IPS DF 6.9 (cell line): ENCODE measurements at regions not wholly inside any gene's neighbourhood (a gene's known extent, or its start where the extent isn't known, plus 50 kb on each side); places are given as distances from the start of the nearest gene placed in this dataset.

Source experiments
- DNase-seq: peaks from one replicate; pipeline ENCODE4 v3.0.0-alpha.2; 2013; ENCODE audit warnings: low read depth, low spot score
- H3K27ac ChIP-seq: one replicate; pipeline ENCODE4 v1.5.1; 2013; ENCODE audit warnings: low read length, control low read depth
- H3K27me3 ChIP-seq: 2 replicates; pipeline ENCODE4 v1.6.1; 2013; ENCODE audit warnings: mild to moderate bottlenecking, low read length; ENCODE audit not compliant: control insufficient read depth, insufficient read depth
- H3K36me3 ChIP-seq: 2 replicates; pipeline ENCODE4 v1.6.1; 2013; ENCODE audit warnings: low read length; ENCODE audit not compliant: control insufficient read depth, insufficient read depth
- H3K4me1 ChIP-seq: 2 replicates; pipeline ENCODE4 v1.6.1; 2013; ENCODE audit warnings: low read length; ENCODE audit not compliant: control insufficient read depth, insufficient read depth
- H3K4me3 ChIP-seq: 2 replicates; pipeline ENCODE4 v1.5.1; 2013; ENCODE audit warnings: mild to moderate bottlenecking, low read length
- H3K9me3 ChIP-seq: 2 replicates; pipeline ENCODE4 v1.6.1; 2013; ENCODE audit warnings: low read length, inconsistent platforms; ENCODE audit not compliant: control insufficient read depth, insufficient read depth
- WGBS: extraction: QIAGEN DNeasy Blood & Tissue Kit; methylation state at CpG from one replicate; pipeline ENCODE4 v1.1.7; 2013; ENCODE audit warnings: mixed read lengths, missing lambda C conversion rate; ENCODE audit not compliant: insufficient read length, insufficient coverage; 5-methylcytosine and 5-hydroxymethylcytosine counted together

GRCh38 chr1:88150330-88150729 lies 533.7 kb upstream of the PKN2 start:
- Histone ChIP-seq H3K9me3 (no peaks in the 10 kb centered on the region), H3K4me1 (no peaks in the 10 kb centered on the region), H3K36me3 (no peaks in the 10 kb centered on the region), H3K4me3 (no peak overlapping the region), H3K27ac (no peak overlapping the region), H3K27me3 (no peaks in the 10 kb centered on the region)
- no CpG with 5 or more reads among the region's 4 CpGs for WGBS
- no peak for DNase-seq

GRCh38 chr1:88163187-88163586 lies 520.9 kb upstream of the PKN2 start:
- H3K4me1 ChIP-seq, result no peaks in the 10 kb centered on the region
- H3K4me3 ChIP-seq, result no peak overlapping the region
- WGBS, result no CpG with 5 or more reads among the region's 3 CpGs
- H3K27ac ChIP-seq, result no peak overlapping the region
- H3K36me3 ChIP-seq, result no peaks in the 10 kb centered on the region
- no peaks in the 10 kb centered on the region for H3K27me3 ChIP-seq
- no peaks in the 10 kb centered on the region for H3K9me3 ChIP-seq
- no peak for DNase-seq

GRCh38 chr1:88168126-88168525 lies 515.9 kb upstream of the PKN2 start:
- no peaks in the 10 kb centered on the region for H3K36me3 ChIP-seq
- no peak overlapping the region for H3K4me3 ChIP-seq
- H3K27me3 ChIP-seq, result no peaks in the 10 kb centered on the region
- H3K4me1 ChIP-seq, result no peaks in the 10 kb centered on the region
- no peaks in the 10 kb centered on the region for H3K9me3 ChIP-seq
- no peak overlapping the region for H3K27ac ChIP-seq
- DNase-seq, result no peak

- Histone ChIP-seq H3K4me3 (no peak overlapping the region), H3K4me1 (no peaks in the 10 kb centered on the region), H3K27me3 (no peaks in the 10 kb centered on the region), H3K27ac (no peak overlapping the region), H3K9me3 (no peaks in the 10 kb centered on the region), H3K36me3 (no peaks in the 10 kb centered on the region)
- WGBS, result no CpG with 5 or more reads among the region's 3 CpGs
- no peak for DNase-seq
Observed at GRCh38 chr1:88169139-88169538, 514.9 kb upstream of the PKN2 start.

- H3K27ac ChIP-seq, result no peak overlapping the region
- no peaks in the 10 kb centered on the region for H3K9me3 ChIP-seq
- DNase-seq, result no peak
- H3K27me3 ChIP-seq, result no peaks in the 10 kb centered on the region
- no peak overlapping the region for H3K4me3 ChIP-seq
- H3K4me1 ChIP-seq, result no peaks in the 10 kb centered on the region
- H3K36me3 ChIP-seq, result no peaks in the 10 kb centered on the region
Observed at GRCh38 chr1:88169939-88170338, 514.1 kb upstream of the PKN2 start.

GRCh38 chr1:88175120-88175630 lies 508.9 kb upstream of the PKN2 start:
- WGBS, result no CpG with 5 or more reads among the region's 3 CpGs
- no peaks in the 10 kb centered on the region for H3K27me3 ChIP-seq
- no peaks in the 10 kb centered on the region for H3K9me3 ChIP-seq
- H3K27ac ChIP-seq, result no peak overlapping the region
- no peak for DNase-seq
- no peaks in the 10 kb centered on the region for H3K4me1 ChIP-seq
- H3K36me3 ChIP-seq, result no peaks in the 10 kb centered on the region
- H3K4me3 ChIP-seq, result no peak overlapping the region

GRCh38 chr1:88175631-88176226 lies 508.3 kb upstream of the PKN2 start:
- H3K9me3 ChIP-seq, result no peaks in the 10 kb centered on the region
- no peak for DNase-seq
- H3K27ac ChIP-seq, result no peak overlapping the region
- no peaks in the 10 kb centered on the region for H3K27me3 ChIP-seq
- no peak overlapping the region for H3K4me3 ChIP-seq
- H3K36me3 ChIP-seq, result no peaks in the 10 kb centered on the region
- H3K4me1 ChIP-seq, result no peaks in the 10 kb centered on the region
- no CpG with 5 or more reads among the region's 10 CpGs for WGBS

- Histone ChIP-seq H3K4me1 (no peaks in the 10 kb centered on the region), H3K4me3 (no peak overlapping the region), H3K36me3 (no peaks in the 10 kb centered on the region), H3K27me3 (no peaks in the 10 kb centered on the region), H3K27ac (no peak overlapping the region), H3K9me3 (no peaks in the 10 kb centered on the region)
- no CpG with 5 or more reads among the region's 5 CpGs for WGBS
- no peak for DNase-seq
Observed at GRCh38 chr1:88179943-88180342, 504.1 kb upstream of the PKN2 start.

GRCh38 chr1:88180449-88181108 lies 503.5 kb upstream of the PKN2 start:
- Histone ChIP-seq H3K27ac (no peak overlapping the region), H3K4me3 (no peak overlapping the region)

GRCh38 chr1:88186911-88187310 lies 497.2 kb upstream of the PKN2 start:
- H3K4me3 ChIP-seq, result no peak overlapping the region
- H3K27ac ChIP-seq, result no peak overlapping the region
- no peaks in the 10 kb centered on the region for H3K9me3 ChIP-seq
- no peaks in the 10 kb centered on the region for H3K36me3 ChIP-seq
- DNase-seq, result no peak
- H3K27me3 ChIP-seq, result no peaks in the 10 kb centered on the region
- H3K4me1 ChIP-seq, result no peaks in the 10 kb centered on the region

More at GRCh38 chr1:88180449-88181108, 503.5 kb upstream of the PKN2 start:
- H3K4me1 ChIP-seq, result no peaks in the 10 kb centered on the region
- no CpG with 5 or more reads among the region's 8 CpGs for WGBS
- peak; percentile 84 for DNase-seq
- no peaks in the 10 kb centered on the region for H3K27me3 ChIP-seq
- H3K36me3 ChIP-seq, result no peaks in the 10 kb centered on the region
- no peaks in the 10 kb centered on the region for H3K9me3 ChIP-seq

GRCh38 chr1:88188038-88188437 lies 496.0 kb upstream of the PKN2 start:
- Histone ChIP-seq H3K36me3 (no peaks in the 10 kb centered on the region), H3K27me3 (no peaks in the 10 kb centered on the region), H3K27ac (no peak overlapping the region), H3K4me1 (no peaks in the 10 kb centered on the region), H3K4me3 (no peak overlapping the region), H3K9me3 (no peaks in the 10 kb centered on the region)
- no peak for DNase-seq
